GM23338 (cell line): ENCODE measurements at regions not wholly inside any gene's neighbourhood (a gene's known extent, or its start where the extent isn't known, plus 50 kb on each side); places are given as distances from the start of the nearest gene placed in this dataset.

Source experiments
- ATAC-seq: fragments of 200-7000 bp; cut with Tn5 transposase; 3 replicates; pipeline ENCODE4 v1.9.1; 2020
- DNase-seq: peaks from one replicate; pipeline ENCODE4 v3.0.0-alpha.2; 2015; ENCODE audit warnings: low spot score
- H2AFZ ChIP-seq: fragments of 200-600 bp; sonication (generic); 2 replicates; pipeline ENCODE4 v1.8.0; 2016; ENCODE audit warnings: antibody characterized with exemption, mild to moderate bottlenecking, moderate library complexity
- H3F3A ChIP-seq: fragments of 200-600 bp; sonication (generic); replicated peaks from 2 replicates; pipeline ENCODE4 v1.8.0; 2017; ENCODE audit warnings: antibody characterized with exemption, mixed run types, low read depth
- H3K27ac ChIP-seq: fragments of 200-600 bp; sonication (generic); 2 replicates; pipeline ENCODE4 v1.6.1; 2016; ENCODE audit warnings: low read depth
- H3K27me3 ChIP-seq: fragments of 200-600 bp; sonication (generic); 2 replicates; pipeline ENCODE4 v1.8.0; 2016; ENCODE audit warnings: mild to moderate bottlenecking, mixed run types, moderate library complexity; ENCODE audit not compliant: insufficient read depth
- H3K36me3 ChIP-seq: fragments of 200-600 bp; sonication (generic); 2 replicates; pipeline ENCODE4 v1.8.0; 2016; ENCODE audit warnings: mild to moderate bottlenecking; ENCODE audit not compliant: insufficient read depth
- H3K4me1 ChIP-seq: fragments of 200-600 bp; sonication (generic); 2 replicates; pipeline ENCODE4 v1.8.0; 2016; ENCODE audit warnings: mild to moderate bottlenecking, moderate library complexity; ENCODE audit not compliant: insufficient read depth
- H3K4me2 ChIP-seq: fragments of 200-600 bp; sonication (generic); 2 replicates; pipeline ENCODE4 v1.7.1; 2017; ENCODE audit warnings: mixed run types
- H3K4me3 ChIP-seq: fragments of 200-600 bp; sonication (generic); 2 replicates; pipeline ENCODE4 v1.6.1; 2016; ENCODE audit warnings: mixed run types
- H3K79me2 ChIP-seq: fragments of 200-600 bp; sonication (generic); replicated peaks from 2 replicates; pipeline ENCODE4 v1.8.0; 2017; ENCODE audit warnings: mild to moderate bottlenecking; ENCODE audit not compliant: insufficient read depth
- H3K9me2 ChIP-seq: fragments of 200-600 bp; sonication (generic); 2 replicates; pipeline ENCODE4 v1.8.0; 2017; ENCODE audit not compliant: insufficient read depth
- H4K20me1 ChIP-seq: fragments of 200-600 bp; sonication (generic); replicated peaks from 2 replicates; pipeline ENCODE4 v1.8.0; 2017; ENCODE audit warnings: mild to moderate bottlenecking; ENCODE audit not compliant: insufficient read depth
- H3K27ac Mint-ChIP-seq: 2 replicates; pipeline ENCODE4 v1.8.0; 2020; ENCODE audit warnings: inconsistent platforms, mild to moderate bottlenecking, moderate library complexity, mixed read lengths
- H3K27me3 Mint-ChIP-seq: 3 replicates; pipeline ENCODE4 v1.8.0; 2022; ENCODE audit warnings: low read depth, mild to moderate bottlenecking, moderate library complexity, mixed read lengths, inconsistent platforms; ENCODE audit not compliant: insufficient read depth, poor library complexity
- H3K36me3 Mint-ChIP-seq: 3 replicates; pipeline ENCODE4 v1.8.0; 2021; ENCODE audit warnings: low read depth, mild to moderate bottlenecking, inconsistent platforms, moderate library complexity, mixed read lengths
- H3K4me1 Mint-ChIP-seq: 3 replicates; pipeline ENCODE4 v1.8.0; 2020; ENCODE audit warnings: mild to moderate bottlenecking, inconsistent platforms, mixed read lengths
- H3K4me3 Mint-ChIP-seq: 3 replicates; pipeline ENCODE4 v1.8.0; 2021; ENCODE audit warnings: moderate library complexity, mild to moderate bottlenecking, inconsistent platforms, mixed read lengths
- H3K9me3 Mint-ChIP-seq: 3 replicates; pipeline ENCODE4 v1.8.0; 2020; ENCODE audit warnings: moderate library complexity, mild to moderate bottlenecking, inconsistent platforms, mixed read lengths
- CREB1 ChIP-seq: fragments of 250-450 bp; sonication (Bioruptor Pico); IDR thresholded peaks from 2 replicates; pipeline ENCODE4 v1.5.0; 2020; ENCODE audit warnings: low read depth, mild to moderate bottlenecking, moderate library complexity
- CTCF ChIP-seq, 2 experiments: fragments of 200-600 bp in 1 of 2; sonication (generic) in 1 of 2; conservative IDR thresholded peaks; 2 replicates each; pipeline versions ENCODE4 v1.5.1 to v1.6.1; 2016 to 2017; ENCODE audit warnings: antibody characterized with exemption in 2 of 2, low read depth in 2 of 2, mild to moderate bottlenecking in 2 of 2, moderate library complexity in 1 of 2
- ETS1 ChIP-seq: IDR thresholded peaks from 2 replicates; pipeline ENCODE4 v1.6.1; 2016; ENCODE audit warnings: antibody characterized with exemption
- EZH2 ChIP-seq: fragments of 200-600 bp; sonication (generic); IDR thresholded peaks from one replicate; pipeline ENCODE4 v1.8.0; 2017; ENCODE audit warnings: antibody characterized with exemption, mild to moderate bottlenecking, low read depth; ENCODE audit not compliant: unreplicated experiment
- EZH2phosphoT487 ChIP-seq: fragments of 200-600 bp; sonication (generic); IDR thresholded peaks from one replicate; pipeline ENCODE4 v1.8.1; 2018; ENCODE audit warnings: antibody characterized with exemption; ENCODE audit not compliant: unreplicated experiment
- JUNB ChIP-seq: IDR thresholded peaks from one replicate; pipeline ENCODE4 v1.6.1; 2016; ENCODE audit warnings: antibody characterized with exemption; ENCODE audit not compliant: unreplicated experiment
- NANOG ChIP-seq: IDR thresholded peaks from 2 replicates; pipeline ENCODE4 v1.6.1; 2016; ENCODE audit warnings: antibody characterized with exemption, borderline replicate concordance
- POLR2AphosphoS5 ChIP-seq: IDR thresholded peaks from 2 replicates; pipeline ENCODE4 v1.6.1; 2016; ENCODE audit warnings: antibody characterized with exemption, low read depth
- REST ChIP-seq: IDR thresholded peaks from one replicate; pipeline ENCODE4 v1.6.1; 2018; ENCODE audit warnings: antibody characterized with exemption; ENCODE audit not compliant: unreplicated experiment
- STAT1 ChIP-seq: IDR thresholded peaks from one replicate; pipeline ENCODE4 v1.6.1; 2016; ENCODE audit warnings: antibody characterized with exemption; ENCODE audit not compliant: unreplicated experiment
- ZNF114 ChIP-seq: fragments of 250-450 bp; sonication (Bioruptor Pico); IDR thresholded peaks from 2 replicates; pipeline ENCODE4 v1.5.0; 2020; ENCODE audit warnings: mild to moderate bottlenecking, moderate library complexity
- ZNF331 ChIP-seq: fragments of 250-450 bp; sonication (Bioruptor Pico); IDR thresholded peaks from 2 replicates; pipeline ENCODE4 v1.5.0; 2020; ENCODE audit warnings: low read depth, mild to moderate bottlenecking, moderate library complexity
- ZNF462 ChIP-seq: fragments of 250-450 bp; sonication (Bioruptor Pico); IDR thresholded peaks from 2 replicates; pipeline ENCODE4 v1.5.0; 2020; ENCODE audit warnings: mild to moderate bottlenecking, moderate library complexity

- Mint-ChIP-seq H3K27me3 (peaks cover 3% of the 10 kb centered on the region), H3K4me3 (no peak overlapping the region)
Measured at GRCh38 chr20:46785958-46786357, 76.5 kb downstream of the SLC2A10 start.

More at GRCh38 chr20:46785958-46786357, 76.5 kb downstream of the SLC2A10 start:
- Histone ChIP-seq H2AFZ (no peak overlapping the region), H3K27ac (no peak overlapping the region), H3K4me3 (no peak overlapping the region), H3K27me3 (no peaks in the 10 kb centered on the region), H3K36me3 (no peaks in the 10 kb centered on the region), H4K20me1 (no peaks in the 10 kb centered on the region), H3K4me1 (no peaks in the 10 kb centered on the region), H3F3A (no peaks in the 10 kb centered on the region), H3K79me2 (no peaks in the 10 kb centered on the region), H3K9me2 (no peaks in the 10 kb centered on the region), H3K4me2 (no peak overlapping the region)
- no peaks in the 10 kb centered on the region; the same call in 1 of the 3 replicates for H3K4me1 Mint-ChIP-seq
- ATAC-seq, result no peak
- DNase-seq, result no peak
- no peak overlapping the region for H3K27ac Mint-ChIP-seq
- no peak for TF ChIP-seq POLR2AphosphoS5
- no peak for TF ChIP-seq REST
- TF ChIP-seq ZNF462, result no peak
- no peak for TF ChIP-seq ZNF331
- TF ChIP-seq CREB1, result no peak
- TF ChIP-seq EZH2, result no peak
- TF ChIP-seq JUNB, result no peak
- TF ChIP-seq STAT1, result no peak
- TF ChIP-seq CTCF (conservative IDR thresholded peaks at IDR 0.05; ENCODE audit: low read depth in 2 of 2), result no peak
- TF ChIP-seq ETS1, result no peak
- no peak for TF ChIP-seq EZH2phosphoT487
- TF ChIP-seq NANOG, result no peak
- TF ChIP-seq ZNF114 (CRISPR knock-in tag), result no peak
- no peaks in the 10 kb centered on the region for H3K36me3 Mint-ChIP-seq
- H3K9me3 Mint-ChIP-seq, result no peaks in the 10 kb centered on the region
